Vagina (tissue), 2 donors: ENCODE measurements at regions not wholly inside any gene's neighbourhood (a gene's known extent, or its start where the extent isn't known, plus 50 kb on each side); places are given as distances from the start of the nearest gene placed in this dataset.

Source experiments
- DNase-seq, 2 donors: peaks; one replicate each; pipeline ENCODE4 v3.0.0-alpha.2; 2017; ENCODE audit errors: extremely low spot score in 2 of 2
- H3K27ac ChIP-seq: fragments of 200-600 bp; sonication (generic); one replicate; pipeline ENCODE4 v1.5.1; 2019
- H3K27me3 ChIP-seq: fragments of 200-600 bp; sonication (generic); one replicate; pipeline ENCODE4 v1.5.1; 2019
- H3K36me3 ChIP-seq, 2 donors: fragments of 200-600 bp; sonication (generic); one replicate each; pipeline ENCODE4 v1.5.1; 2017 to 2019
- H3K4me1 ChIP-seq: fragments of 200-600 bp; sonication (generic); one replicate; pipeline ENCODE4 v1.5.1; 2019
- H3K4me3 ChIP-seq, 2 donors: fragments of 200-600 bp; sonication (generic); 1 replicate in 1 of 2; 2 replicates in 1 of 2; pipeline ENCODE4 v1.5.1; 2016 to 2019
- H3K9me3 ChIP-seq: fragments of 200-600 bp; sonication (generic); one replicate; pipeline ENCODE4 v1.5.1; 2019
- POLR2A ChIP-seq, 2 donors: fragments of 450-650 bp; IDR thresholded peaks; one replicate each; pipeline ENCODE4 v1.6.1; 2017; ENCODE audit warnings: antibody characterized with exemption in 2 of 2, mild to moderate bottlenecking in 2 of 2, moderate library complexity in 2 of 2
- POLR2AphosphoS5 ChIP-seq, 2 donors: sonication (generic); formaldehyde crosslinking; IDR thresholded peaks; one replicate each; pipeline ENCODE4 v1.9.0; 2017; ENCODE audit warnings: antibody characterized with exemption in 2 of 2, mild to moderate bottlenecking in 2 of 2, low read depth in 1 of 2; ENCODE audit not compliant: insufficient read depth in 1 of 2
- intact Hi-C: fragments of 100-400 bp; cut with DNase I; formaldehyde crosslinking; loops from one replicate; pipeline ENCODE4 v1.15.1; 2023
- TF ChIP-seq, protein P1 (sequence below), 3 experiments: fragments of 450-650 bp in 2 of 3; fragments of 200-600 bp in 1 of 3; sonication (generic) in 1 of 3; IDR thresholded peaks; one replicate each; pipeline ENCODE4 v1.5.1; 2017 to 2019; ENCODE audit warnings: antibody characterized with exemption in 3 of 3, mild to moderate bottlenecking in 2 of 3, moderate library complexity in 2 of 3

GRCh38 chr19:30652751-30653150 is 280.6 kb downstream of the ZNF536 start:
- Histone ChIP-seq H3K9me3 (no peaks in the 10 kb centered on the region), H3K4me1 (no peaks in the 10 kb centered on the region), H3K4me3 (no peak overlapping the region), H3K27me3 (no peaks in the 10 kb centered on the region), H3K27ac (no peak overlapping the region), H3K36me3 (no peaks in the 10 kb centered on the region)
- TF ChIP-seq POLR2A (IDR thresholded peaks at IDR 0.05) (no peak), POLR2AphosphoS5 (IDR thresholded peaks at IDR 0.05; ENCODE audit: insufficient read depth in 1 of 2, low read depth in 1 of 2) (no peak)
- TF ChIP-seq, protein P1, sequence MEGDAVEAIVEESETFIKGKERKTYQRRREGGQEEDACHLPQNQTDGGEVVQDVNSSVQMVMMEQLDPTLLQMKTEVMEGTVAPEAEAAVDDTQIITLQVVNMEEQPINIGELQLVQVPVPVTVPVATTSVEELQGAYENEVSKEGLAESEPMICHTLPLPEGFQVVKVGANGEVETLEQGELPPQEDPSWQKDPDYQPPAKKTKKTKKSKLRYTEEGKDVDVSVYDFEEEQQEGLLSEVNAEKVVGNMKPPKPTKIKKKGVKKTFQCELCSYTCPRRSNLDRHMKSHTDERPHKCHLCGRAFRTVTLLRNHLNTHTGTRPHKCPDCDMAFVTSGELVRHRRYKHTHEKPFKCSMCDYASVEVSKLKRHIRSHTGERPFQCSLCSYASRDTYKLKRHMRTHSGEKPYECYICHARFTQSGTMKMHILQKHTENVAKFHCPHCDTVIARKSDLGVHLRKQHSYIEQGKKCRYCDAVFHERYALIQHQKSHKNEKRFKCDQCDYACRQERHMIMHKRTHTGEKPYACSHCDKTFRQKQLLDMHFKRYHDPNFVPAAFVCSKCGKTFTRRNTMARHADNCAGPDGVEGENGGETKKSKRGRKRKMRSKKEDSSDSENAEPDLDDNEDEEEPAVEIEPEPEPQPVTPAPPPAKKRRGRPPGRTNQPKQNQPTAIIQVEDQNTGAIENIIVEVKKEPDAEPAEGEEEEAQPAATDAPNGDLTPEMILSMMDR (IDR thresholded peaks at IDR 0.05), result no peak
- peak in 1 of 2 donors; percentile 58 for DNase-seq
- intact Hi-C loops, result no loop called here

GRCh38 chr19:30651691-30652090 is 279.5 kb downstream of the ZNF536 start:
- intact Hi-C loops, result no loop called here
- DNase-seq, result no peak

DNA sequence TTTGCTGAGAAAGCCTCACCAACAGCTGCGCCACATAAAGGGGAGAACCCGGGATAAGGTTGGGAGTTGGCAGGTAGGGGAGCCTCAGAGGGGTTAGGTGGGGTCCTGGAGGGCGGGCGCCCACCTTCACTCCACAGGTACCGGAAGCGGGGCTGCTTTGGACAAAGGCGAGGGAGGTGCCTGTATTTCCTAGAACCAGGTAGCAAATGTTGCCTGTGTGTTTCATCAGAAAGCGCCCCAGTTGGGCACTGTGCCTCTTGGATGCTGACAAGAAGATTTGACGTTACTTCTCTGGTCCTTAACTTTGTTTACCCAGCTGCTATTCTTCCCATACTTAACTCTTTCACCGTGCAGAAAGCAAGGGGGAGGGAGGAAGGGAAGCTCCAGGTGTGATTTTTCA is 278.9 kb downstream of the ZNF536 start:
- no peak overlapping the region for H3K4me3 ChIP-seq
- intact Hi-C loops, result no loop called here
- DNase-seq, result no peak

More at GRCh38 chr19:30651691-30652090, 279.5 kb downstream of the ZNF536 start:
- no peaks in the 10 kb centered on the region for H3K4me1 ChIP-seq
- no peak for TF ChIP-seq POLR2A (IDR thresholded peaks at IDR 0.05)
- no peak for TF ChIP-seq POLR2AphosphoS5 (IDR thresholded peaks at IDR 0.05; ENCODE audit: insufficient read depth in 1 of 2, low read depth in 1 of 2)
- TF ChIP-seq, protein P1 (IDR thresholded peaks at IDR 0.05), result no peak
- H3K9me3 ChIP-seq, result no peaks in the 10 kb centered on the region
- H3K36me3 ChIP-seq, result no peaks in the 10 kb centered on the region
- no peaks in the 10 kb centered on the region for H3K27me3 ChIP-seq
- no peak overlapping the region for H3K4me3 ChIP-seq
- H3K27ac ChIP-seq, result no peak overlapping the region

DNA sequence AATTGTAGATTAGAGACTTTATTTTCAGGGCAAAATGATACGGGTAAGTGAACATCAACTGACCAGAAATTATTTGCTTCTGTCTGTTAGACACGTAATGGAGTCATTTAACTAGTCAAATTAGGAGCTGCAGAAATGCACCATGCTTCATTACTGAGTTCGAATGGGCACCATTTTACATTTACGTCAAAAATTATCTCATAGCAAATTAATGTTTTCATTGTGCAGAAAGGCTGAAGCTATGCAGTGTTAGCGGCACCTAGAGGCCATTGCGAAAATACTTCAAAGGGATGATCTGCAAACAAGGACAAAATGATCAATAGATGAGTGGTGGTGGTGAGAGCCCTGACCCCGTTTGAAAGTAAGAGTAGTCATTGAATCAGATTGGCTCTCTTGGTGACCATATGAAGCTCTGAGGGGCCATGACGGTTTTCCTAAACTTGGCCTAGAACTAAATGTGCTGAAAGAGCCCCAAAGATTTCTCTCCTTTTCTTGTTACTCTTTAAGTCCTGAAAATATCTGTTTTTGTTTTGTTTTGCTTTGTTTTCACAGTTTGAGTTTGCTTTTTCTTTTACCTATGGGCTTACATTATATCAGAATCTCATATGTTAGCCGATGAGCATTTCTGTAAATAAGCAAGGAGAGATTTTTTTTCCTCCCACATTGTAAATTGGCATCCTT is 277.9 kb downstream of the ZNF536 start:
- H3K4me1 ChIP-seq, result no peaks in the 10 kb centered on the region
- no peak overlapping the region for H3K4me3 ChIP-seq
- no peaks in the 10 kb centered on the region for H3K36me3 ChIP-seq
- intact Hi-C loops, result no loop called here
- H3K27me3 ChIP-seq, result no peaks in the 10 kb centered on the region
- TF ChIP-seq POLR2AphosphoS5 (IDR thresholded peaks at IDR 0.05; ENCODE audit: insufficient read depth in 1 of 2, low read depth in 1 of 2) (no peak), POLR2A (IDR thresholded peaks at IDR 0.05) (no peak)
- TF ChIP-seq, protein P1 (IDR thresholded peaks at IDR 0.05), result peak; percentile 53 to 65 (median 55)
- H3K9me3 ChIP-seq, result no peaks in the 10 kb centered on the region
- no peak for DNase-seq
- H3K27ac ChIP-seq, result no peak overlapping the region

More for the DNA sequence above, 278.9 kb downstream of the ZNF536 start:
- H3K36me3 ChIP-seq, result no peaks in the 10 kb centered on the region
- TF ChIP-seq, protein P1 (IDR thresholded peaks at IDR 0.05), result no peak
- TF ChIP-seq POLR2AphosphoS5 (IDR thresholded peaks at IDR 0.05; ENCODE audit: insufficient read depth in 1 of 2, low read depth in 1 of 2), result no peak
- no peak for TF ChIP-seq POLR2A (IDR thresholded peaks at IDR 0.05)
- H3K27me3 ChIP-seq, result no peaks in the 10 kb centered on the region
- no peaks in the 10 kb centered on the region for H3K4me1 ChIP-seq
- H3K27ac ChIP-seq, result no peak overlapping the region
- no peaks in the 10 kb centered on the region for H3K9me3 ChIP-seq
